Breast epithelium (tissue), 4 donors: ENCODE measurements at regions not wholly inside any gene's neighbourhood (a gene's known extent, or its start where the extent isn't known, plus 50 kb on each side); places are given as distances from the start of the nearest gene placed in this dataset.

Source experiments
- DNase-seq, 2 donors: peaks; one replicate each; pipeline ENCODE4 v3.0.0-alpha.2; 2019; ENCODE audit warnings: low spot score in 2 of 2
- H3K27ac ChIP-seq, 2 donors: fragments of 200-600 bp; sonication (generic) in 1 of 2; one replicate each; pipeline ENCODE4 v1.5.1; 2016 to 2019; ENCODE audit warnings: mild to moderate bottlenecking in 1 of 2
- H3K27me3 ChIP-seq, 2 donors: fragments of 200-600 bp; sonication (generic) in 1 of 2; one replicate each; pipeline versions ENCODE4 v1.5.1 to v1.6.0; 2017 to 2019; ENCODE audit warnings: control low read depth in 1 of 2, mild to moderate bottlenecking in 1 of 2
- H3K36me3 ChIP-seq: fragments of 200-600 bp; one replicate; pipeline ENCODE4 v1.5.1; 2019
- H3K4me1 ChIP-seq, 2 donors: fragments of 200-600 bp; sonication (generic); one replicate each; pipeline ENCODE4 v1.5.1; 2016 to 2019; ENCODE audit warnings: control low read depth in 1 of 2
- H3K4me3 ChIP-seq, 3 donors: fragments of 200-600 bp; sonication (generic); 1 replicate in 2 of 3; 2 replicates in 1 of 3; pipeline ENCODE4 v1.5.1; 2016 to 2019; ENCODE audit warnings: mild to moderate bottlenecking in 3 of 3, moderate library complexity in 2 of 3
- H3K9me3 ChIP-seq, 2 donors: fragments of 200-600 bp; sonication (generic) in 1 of 2; one replicate each; pipeline ENCODE4 v1.5.1; 2016 to 2019; ENCODE audit warnings: control low read depth in 1 of 2
- POLR2A ChIP-seq: fragments of 450-650 bp; IDR thresholded peaks from one replicate; pipeline ENCODE4 v1.6.1; 2016; ENCODE audit warnings: antibody characterized with exemption, mild to moderate bottlenecking, moderate library complexity
- POLR2AphosphoS5 ChIP-seq, 3 donors: sonication (generic); formaldehyde crosslinking; IDR thresholded peaks; one replicate each; pipeline ENCODE4 v1.6.1; 2017; ENCODE audit warnings: antibody characterized with exemption in 3 of 3
- intact Hi-C: fragments of 100-400 bp; cut with DNase I; formaldehyde crosslinking; loops from one replicate; pipeline ENCODE4 v1.15.1; 2023; ENCODE audit warnings: low total_unique reads
- TF ChIP-seq, protein P1 (sequence below), 3 donors: fragments of 450-650 bp; IDR thresholded peaks; one replicate each; pipeline ENCODE4 v1.5.1; 2016 to 2017; ENCODE audit warnings: antibody characterized with exemption in 3 of 3, mild to moderate bottlenecking in 3 of 3, moderate library complexity in 3 of 3

- H3K4me1 ChIP-seq: no peaks in the 10 kb centered on the region
- intact Hi-C loops: no loop called here
- H3K9me3 ChIP-seq: no peaks in the 10 kb centered on the region
- no peak overlapping the region for H3K27ac ChIP-seq
- H3K4me3 ChIP-seq: no peak overlapping the region
- no peaks in the 10 kb centered on the region for H3K36me3 ChIP-seq
- TF ChIP-seq POLR2AphosphoS5 (IDR thresholded peaks at IDR 0.05) (no peak), POLR2A (no peak)
- TF ChIP-seq, protein P1, sequence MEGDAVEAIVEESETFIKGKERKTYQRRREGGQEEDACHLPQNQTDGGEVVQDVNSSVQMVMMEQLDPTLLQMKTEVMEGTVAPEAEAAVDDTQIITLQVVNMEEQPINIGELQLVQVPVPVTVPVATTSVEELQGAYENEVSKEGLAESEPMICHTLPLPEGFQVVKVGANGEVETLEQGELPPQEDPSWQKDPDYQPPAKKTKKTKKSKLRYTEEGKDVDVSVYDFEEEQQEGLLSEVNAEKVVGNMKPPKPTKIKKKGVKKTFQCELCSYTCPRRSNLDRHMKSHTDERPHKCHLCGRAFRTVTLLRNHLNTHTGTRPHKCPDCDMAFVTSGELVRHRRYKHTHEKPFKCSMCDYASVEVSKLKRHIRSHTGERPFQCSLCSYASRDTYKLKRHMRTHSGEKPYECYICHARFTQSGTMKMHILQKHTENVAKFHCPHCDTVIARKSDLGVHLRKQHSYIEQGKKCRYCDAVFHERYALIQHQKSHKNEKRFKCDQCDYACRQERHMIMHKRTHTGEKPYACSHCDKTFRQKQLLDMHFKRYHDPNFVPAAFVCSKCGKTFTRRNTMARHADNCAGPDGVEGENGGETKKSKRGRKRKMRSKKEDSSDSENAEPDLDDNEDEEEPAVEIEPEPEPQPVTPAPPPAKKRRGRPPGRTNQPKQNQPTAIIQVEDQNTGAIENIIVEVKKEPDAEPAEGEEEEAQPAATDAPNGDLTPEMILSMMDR (IDR thresholded peaks at IDR 0.05): no peak
- no peaks in the 10 kb centered on the region for H3K27me3 ChIP-seq
- DNase-seq: no peak
Observed at GRCh38 chr7:114229246-114229645, 185.4 kb upstream of the FOXP2 start.

DNA sequence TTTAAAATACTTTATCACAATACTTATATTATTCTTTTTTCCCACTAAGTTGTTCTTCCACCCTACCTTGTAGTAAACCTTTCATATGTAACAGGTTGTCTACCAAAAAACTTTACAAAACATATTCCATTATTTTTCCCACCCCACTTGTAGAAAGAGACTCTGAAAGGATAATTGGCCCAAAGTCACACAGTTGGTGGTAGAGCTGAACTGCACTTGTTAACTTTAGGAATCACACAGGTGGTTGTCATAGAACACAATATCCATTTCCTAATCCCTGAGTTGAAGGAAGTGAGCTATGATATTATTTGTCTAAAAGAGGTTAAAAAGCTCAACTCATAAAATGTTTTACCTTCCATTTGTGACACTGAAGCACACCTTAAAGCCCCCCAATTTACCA is 188.8 kb upstream of the FOXP2 start:
- TF ChIP-seq, protein P1 (IDR thresholded peaks at IDR 0.05): no peak
- TF ChIP-seq POLR2AphosphoS5 (IDR thresholded peaks at IDR 0.05) (no peak), POLR2A (no peak)
- intact Hi-C loops: no loop called here
- DNase-seq: no peak

GRCh38 chr7:114218283-114218682 is 196.3 kb upstream of the FOXP2 start:
- Histone ChIP-seq H3K27ac (no peak overlapping the region), H3K27me3 (no peaks in the 10 kb centered on the region), H3K4me3 (no peak overlapping the region), H3K36me3 (peaks cover 3% of the 10 kb centered on the region), H3K4me1 (no peaks in the 10 kb centered on the region), H3K9me3 (no peaks in the 10 kb centered on the region)
- TF ChIP-seq POLR2AphosphoS5 (IDR thresholded peaks at IDR 0.05) (no peak), POLR2A (no peak)
- TF ChIP-seq, protein P1 (IDR thresholded peaks at IDR 0.05): no peak
- intact Hi-C loops: no loop called here
- DNase-seq: no peak

More for the DNA sequence above, 188.8 kb upstream of the FOXP2 start:
- Histone ChIP-seq H3K36me3 (no peaks in the 10 kb centered on the region), H3K4me1 (no peaks in the 10 kb centered on the region), H3K4me3 (no peak overlapping the region), H3K27ac (no peak overlapping the region), H3K27me3 (no peaks in the 10 kb centered on the region), H3K9me3 (no peaks in the 10 kb centered on the region)

DNA sequence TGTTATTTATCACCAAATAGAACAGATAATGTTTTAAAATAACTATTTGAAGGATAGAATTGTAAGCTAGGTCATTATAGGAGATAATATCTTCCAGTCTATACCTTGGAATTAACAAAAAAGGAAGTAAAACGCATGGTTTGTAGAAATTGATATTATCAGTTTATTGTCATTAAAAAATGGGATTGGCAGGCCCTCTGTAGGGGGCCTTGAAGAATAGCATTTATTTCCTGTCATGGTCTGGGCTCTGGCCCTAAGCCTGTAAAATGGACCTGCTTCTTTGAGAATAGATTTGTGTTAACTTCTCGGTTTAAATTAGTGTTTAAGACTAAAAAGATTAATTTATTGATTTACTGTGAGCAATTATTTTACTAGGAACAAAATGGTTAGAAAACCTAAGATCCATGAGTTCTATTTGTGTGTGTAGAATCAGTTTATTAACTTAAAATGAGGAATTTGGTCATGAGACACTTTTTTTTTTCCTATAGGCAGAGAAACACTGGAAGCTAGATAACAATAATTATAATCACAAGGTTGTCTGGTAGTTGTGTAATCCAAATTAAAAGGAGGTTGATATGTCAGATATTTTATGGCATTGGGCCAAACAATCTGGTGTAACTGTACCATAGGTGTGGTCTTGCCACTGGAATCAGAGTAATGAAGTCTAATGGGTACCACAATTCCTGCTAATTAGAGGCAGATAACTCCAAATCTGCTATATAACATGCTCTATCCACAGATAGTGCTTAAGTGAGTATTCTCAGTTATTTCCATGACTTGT is 197.4 kb upstream of the FOXP2 start:
- intact Hi-C loops: no loop called here
- TF ChIP-seq, protein P1 (IDR thresholded peaks at IDR 0.05): no peak
- TF ChIP-seq POLR2A (no peak), POLR2AphosphoS5 (IDR thresholded peaks at IDR 0.05) (no peak)
- no peaks in the 10 kb centered on the region for H3K9me3 ChIP-seq
- H3K4me1 ChIP-seq: no peaks in the 10 kb centered on the region
- no peak overlapping the region for H3K4me3 ChIP-seq
- no peak for DNase-seq
- no peaks in the 10 kb centered on the region for H3K27me3 ChIP-seq
- H3K27ac ChIP-seq: no peak overlapping the region
- H3K36me3 ChIP-seq: peaks cover 3% of the 10 kb centered on the region

DNA sequence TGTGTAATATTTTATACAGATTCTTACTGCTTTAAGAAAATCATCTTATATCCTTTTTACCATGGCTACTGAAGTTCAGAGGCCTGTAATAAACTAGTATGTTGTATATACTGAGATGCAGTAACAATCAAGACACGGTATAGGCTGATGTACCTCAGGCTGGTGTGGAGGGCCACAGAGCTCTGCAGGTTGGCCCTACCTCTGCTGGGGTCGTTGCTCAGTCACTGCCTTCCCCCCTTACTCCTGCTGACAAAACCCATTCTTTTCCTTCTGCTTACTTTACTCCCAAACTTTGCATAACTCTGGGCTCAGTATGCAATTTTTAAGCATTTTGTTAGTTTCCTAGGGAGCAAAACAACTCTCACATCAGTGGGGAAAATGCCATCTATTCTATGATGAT is 200.1 kb upstream of the FOXP2 start:
- DNase-seq: no peak
- Histone ChIP-seq H3K27ac (no peak overlapping the region), H3K27me3 (no peaks in the 10 kb centered on the region), H3K9me3 (no peaks in the 10 kb centered on the region), H3K36me3 (peaks cover 3% of the 10 kb centered on the region), H3K4me3 (no peak overlapping the region), H3K4me1 (no peaks in the 10 kb centered on the region)
- intact Hi-C loops: no loop called here
- TF ChIP-seq POLR2A (no peak), POLR2AphosphoS5 (IDR thresholded peaks at IDR 0.05) (no peak)
- TF ChIP-seq, protein P1 (IDR thresholded peaks at IDR 0.05): no peak
